K562 (cell line): ENCODE measurements at regions not wholly inside any gene's neighbourhood (a gene's known extent, or its start where the extent isn't known, plus 50 kb on each side); places are given as distances from the start of the nearest gene placed in this dataset.

ENCODE experiments used
- ATAC-seq: fragments of 200-7000 bp; cut with Tn5 transposase; 3 replicates; pipeline ENCODE4 v1.9.1; 2020; ENCODE audit warnings: moderate library complexity
- BruUV-seq: library from RNA; stranded (reverse); fragments of 400-500 nt; replicated peaks from 2 replicates; lab custom pipeline; 2021; lab: Mats Ljungman, UMichigan
- CTCF ChIA-PET: fragments of 300-600 bp; formaldehyde crosslinking; extraction: SDS; loops from one replicate; lab custom pipeline; 2021; ENCODE audit warnings: low intra/inter-chr PET ratio; lab: Yijun Ruan, JAX
- POLR2A ChIA-PET: fragments of 300-600, 350-650 bp; sonication (Branson Sonifier 250); formaldehyde crosslinking; extraction: SDS; loops from one replicate; lab custom pipeline; 2021; ENCODE audit warnings: antibody characterized with exemption, inconsistent platforms; lab: Yijun Ruan, JAX
- DNase-seq, 4 experiments: peaks; one replicate each; pipeline versions ENCODE4 v3.0.0 to v3.0.0-alpha.2; 2011 to 2018; ENCODE audit warnings: low spot score in 3 of 4, mixed read lengths in 3 of 4; ENCODE audit errors: extremely low read depth in 1 of 4
- FAIRE-seq: peaks from 2 replicates; lab custom pipeline; 2011; peaks lifted over from hg19 to GRCh38; lab: Jason Lieb, UNC
- H2AFZ ChIP-seq: 2 replicates; pipeline ENCODE4 v1.6.0; 2011; ENCODE audit warnings: low read depth, low read length, control low read depth, inconsistent platforms
- H3K27ac ChIP-seq: fragments of 200-600 bp; 3 replicates; pipeline ENCODE4 v1.8.0; 2011; ENCODE audit warnings: low read depth, mild to moderate bottlenecking, control low read depth, inconsistent platforms, low read length, moderate library complexity, mixed read lengths; ENCODE audit errors: extremely low read depth
- H3K27me3 ChIP-seq, 2 experiments: fragments of 300-600 bp in 1 of 2; 2 replicates in 1 of 2; 3 replicates in 1 of 2; pipeline versions ENCODE4 v1.6.0 to v1.8.0; 2011; ENCODE audit warnings: inconsistent platforms in 2 of 2, low read length in 2 of 2, mild to moderate bottlenecking in 1 of 2, mixed read lengths in 1 of 2, moderate library complexity in 1 of 2; ENCODE audit not compliant: control insufficient read depth in 2 of 2, insufficient read depth in 2 of 2
- H3K36me3 ChIP-seq: fragments of 300-600 bp; 3 replicates; pipeline ENCODE4 v1.8.0; 2011; ENCODE audit warnings: mild to moderate bottlenecking, low read length, inconsistent platforms; ENCODE audit not compliant: control insufficient read depth, insufficient read depth
- H3K4me1 ChIP-seq, 2 experiments: fragments of 200-600 bp in 1 of 2; replicated peaks in 1 of 2; 2 replicates in 1 of 2; 3 replicates in 1 of 2; pipeline versions ENCODE4 v1.5.1 to v1.8.0; 2011; ENCODE audit warnings: inconsistent platforms in 2 of 2, low read length in 2 of 2, mild to moderate bottlenecking in 1 of 2, mixed read lengths in 1 of 2, moderate library complexity in 1 of 2; ENCODE audit not compliant: control insufficient read depth in 2 of 2, insufficient read depth in 2 of 2
- H3K4me2 ChIP-seq: 2 replicates; pipeline ENCODE4 v1.6.1; 2011; ENCODE audit warnings: low read length, control low read depth, inconsistent platforms, mixed read lengths; ENCODE audit not compliant: insufficient read depth
- H3K4me3 ChIP-seq: fragments of 200-600 bp; sonication (generic), shearing (Covaris generic); 2 replicates; pipeline ENCODE4 v1.5.1; 2016; ENCODE audit warnings: control low read depth, inconsistent platforms
- H3K79me2 ChIP-seq: fragments of 200-600 bp; 3 replicates; pipeline ENCODE4 v1.8.0; 2011; ENCODE audit warnings: low read length, inconsistent platforms; ENCODE audit not compliant: control insufficient read depth, insufficient read depth
- H3K9ac ChIP-seq, 2 experiments: 2 replicates each; pipeline versions ENCODE4 v1.6.0 to v1.6.1; 2011; ENCODE audit warnings: low read depth in 2 of 2, low read length in 2 of 2, control low read depth in 1 of 2, inconsistent platforms in 1 of 2, mild to moderate bottlenecking in 1 of 2, mixed read lengths in 1 of 2; ENCODE audit not compliant: insufficient read depth in 1 of 2
- H3K9me1 ChIP-seq: one replicate; pipeline ENCODE4 v1.6.0; 2011; ENCODE audit warnings: inconsistent platforms, mild to moderate bottlenecking, low read length, moderate library complexity; ENCODE audit not compliant: control insufficient read depth, insufficient read depth
- H3K9me3 ChIP-seq: replicated peaks from 2 replicates; pipeline ENCODE4 v1.5.1; 2011; ENCODE audit warnings: low read depth, low read length, inconsistent platforms; ENCODE audit not compliant: control insufficient read depth, insufficient read depth
- H4K20me1 ChIP-seq: replicated peaks from 2 replicates; pipeline ENCODE4 v1.6.1; 2011; ENCODE audit warnings: low read length, inconsistent platforms, mixed read lengths; ENCODE audit not compliant: control insufficient read depth, insufficient read depth
- ATF6 ChIP-seq: sonication (generic); formaldehyde crosslinking; IDR thresholded peaks from 2 replicates; pipeline ENCODE4 v1.4.0; 2020; ENCODE audit warnings: mild to moderate bottlenecking, missing genetic modification reagents
- CBX8 ChIP-seq: fragments of 200-600 bp; sonication (generic); IDR thresholded peaks from 2 replicates; pipeline ENCODE4 v1.6.1; 2012; ENCODE audit warnings: borderline replicate concordance, mixed run types, low read depth, mild to moderate bottlenecking, moderate library complexity, mixed read lengths, low read length, control low read depth, inconsistent platforms; ENCODE audit not compliant: poor library complexity, severe bottlenecking; ENCODE audit errors: extremely low read depth
- CEBPG ChIP-seq, 3 experiments: fragments of 200-800 bp in 1 of 3; sonication (Bioruptor generic) in 1 of 3; sonication (generic) in 1 of 3; formaldehyde crosslinking in 1 of 3; IDR thresholded peaks in 2 of 3; conservative IDR thresholded peaks in 1 of 3; 2 replicates each; pipeline versions ENCODE4 v1.6.1 to v1.8.0; 2016 to 2022; ENCODE audit warnings: missing compliant biosample characterization in 2 of 3, missing genetic modification characterization in 2 of 3, mild to moderate bottlenecking in 1 of 3, missing genetic modification reagents in 1 of 3
- CSDE1 ChIP-seq, 2 experiments: fragments of 450-650 bp; IDR thresholded peaks; 2 replicates each; pipeline ENCODE4 v1.6.1; 2016; ENCODE audit warnings: mild to moderate bottlenecking in 1 of 2
- CTCFL ChIP-seq: IDR thresholded peaks from 2 replicates; pipeline ENCODE4 v1.6.1; 2011; ENCODE audit warnings: borderline replicate concordance, low read depth, mild to moderate bottlenecking, moderate library complexity, low read length; ENCODE audit not compliant: insufficient read depth, poor library complexity, severe bottlenecking
- ELF1 ChIP-seq: fragments of 200-800 bp; sonication (Bioruptor generic); IDR thresholded peaks from 2 replicates; pipeline ENCODE4 v1.6.1; 2016; ENCODE audit warnings: missing genetic modification characterization, missing compliant biosample characterization
- ETS2 ChIP-seq: IDR thresholded peaks from 2 replicates; pipeline ENCODE4 v1.6.1; 2016; ENCODE audit warnings: borderline replicate concordance, missing genetic modification characterization, mild to moderate bottlenecking, moderate library complexity, missing compliant biosample characterization; ENCODE audit not compliant: poor library complexity, severe bottlenecking
- ID3 ChIP-seq, 2 experiments: fragments of 250-450 bp in 1 of 2; fragments of 450-650 bp in 1 of 2; sonication (Bioruptor Pico) in 1 of 2; IDR thresholded peaks; 2 replicates each; pipeline versions ENCODE4 v1.6.1 to v1.8.0; 2016 to 2021; ENCODE audit warnings: mild to moderate bottlenecking in 2 of 2, moderate library complexity in 2 of 2, missing compliant biosample characterization in 1 of 2, missing genetic modification characterization in 1 of 2
- MCM3 ChIP-seq: fragments of 450-650 bp; IDR thresholded peaks from 2 replicates; pipeline ENCODE4 v1.6.1; 2016
- NCOR1 ChIP-seq: fragments of 450-650 bp; IDR thresholded peaks from 2 replicates; pipeline ENCODE4 v1.6.1; 2016; ENCODE audit warnings: mild to moderate bottlenecking, moderate library complexity
- NFRKB ChIP-seq: fragments of 450-650 bp; IDR thresholded peaks from 2 replicates; pipeline ENCODE4 v1.6.1; 2016; ENCODE audit warnings: low read depth
- SAP30 ChIP-seq: fragments of 200-600 bp; sonication (generic); IDR thresholded peaks from 2 replicates; pipeline ENCODE4 v1.6.1; 2012; ENCODE audit warnings: borderline replicate concordance, low read depth, mild to moderate bottlenecking, moderate library complexity, low read length, control low read depth, inconsistent platforms; ENCODE audit not compliant: insufficient read depth, poor library complexity, severe bottlenecking
- SMAD1 ChIP-seq: fragments of 150-350 bp; IDR thresholded peaks from 2 replicates; pipeline ENCODE4 v1.6.1; 2014; ENCODE audit warnings: low read length, low read depth; ENCODE audit not compliant: partially characterized antibody
- SRF ChIP-seq, 2 experiments: fragments of 250-450, 450-650 bp in 1 of 2; sonication (Bioruptor Pico) in 1 of 2; sonication (generic) in 1 of 2; formaldehyde crosslinking; IDR thresholded peaks; 2 replicates each; pipeline versions ENCODE4 v1.5.0 to v1.5.1; 2020 to 2022; ENCODE audit warnings: mild to moderate bottlenecking in 1 of 2, missing genetic modification reagents in 1 of 2
- ZNF263 ChIP-seq: sonication (generic); formaldehyde crosslinking; IDR thresholded peaks from 2 replicates; pipeline ENCODE4 v1.8.0; 2022; ENCODE audit warnings: mild to moderate bottlenecking, missing genetic modification reagents, borderline replicate concordance
- ZNF79 ChIP-seq: fragments of 250-450 bp; sonication (Bioruptor Pico); IDR thresholded peaks from 2 replicates; pipeline ENCODE4 v1.4.0; 2020; ENCODE audit warnings: low read depth, mild to moderate bottlenecking, moderate library complexity
- ZNF830 ChIP-seq: fragments of 250-450 bp; sonication (Bioruptor Pico); IDR thresholded peaks from 2 replicates; pipeline ENCODE4 v1.5.0; 2021; ENCODE audit warnings: mild to moderate bottlenecking
- WGBS: fragments of 100-300 bp; shearing (Covaris generic); methylation state at CpG from one replicate; pipeline ENCODE4 v1.1.6; 2016; ENCODE audit warnings: low coverage, mixed read lengths; ENCODE audit not compliant: insufficient coverage; ENCODE audit errors: missing lambda C conversion rate; 5-methylcytosine and 5-hydroxymethylcytosine counted together
- in situ Hi-C: fragments of 300-500 bp; cut with MboI; formaldehyde crosslinking; loops from 4 replicates; pipeline ENCODE4 v1.15.0; 2018; ENCODE audit warnings: inconsistent platforms, mixed read lengths
- intact Hi-C: fragments of 100-400 bp; cut with micrococcal nuclease; formaldehyde crosslinking; loops from 2 replicates; pipeline ENCODE4 v1.14.2; 2022

GRCh38 chr1:166304131-166304530 lies 137.3 kb upstream of the FAM78B start (continued):
- no peak for TF ChIP-seq ZNF830 (CRISPR knock-in tag)
- no peak for TF ChIP-seq SAP30
- no peak for TF ChIP-seq CBX8
- TF ChIP-seq SRF (CRISPR knock-in tag; IDR thresholded peaks at IDR 0.05) = no peak
- TF ChIP-seq ID3 (CRISPR knock-in tag; IDR thresholded peaks at IDR 0.05) = no peak
- TF ChIP-seq ID3 (tag; IDR thresholded peaks at IDR 0.05) = no peak

GRCh38 chr1:166305371-166305770 lies 138.6 kb upstream of the FAM78B start:
- H3K9me1 ChIP-seq = no peaks in the 10 kb centered on the region
- no peak for ATAC-seq
- POLR2A ChIA-PET = no interaction called here
- intact Hi-C loops = no loop called here
- peaks cover 4% of the 10 kb centered on the region in 2 experiments; a peak in 2 of 5 replicates for H3K27me3 ChIP-seq
- H3K4me3 ChIP-seq = no peak overlapping the region
- no peaks in the 10 kb centered on the region for H3K36me3 ChIP-seq
- no peaks in the 10 kb centered on the region for H3K9me3 ChIP-seq
- in situ Hi-C loops = no loop called here
- H3K79me2 ChIP-seq = no peaks in the 10 kb centered on the region
- no peaks in the 10 kb centered on the region for H3K4me1 ChIP-seq
- 0% methylated on average over 2 of the region's 2 CpGs for WGBS
- CTCF ChIA-PET = no interaction called here
- no peak overlapping the region for H3K27ac ChIP-seq
- no peak overlapping the region for H3K9ac ChIP-seq
- DNase-seq = no peak
- H4K20me1 ChIP-seq = no peaks in the 10 kb centered on the region
- no peak for FAIRE-seq
- TF ChIP-seq CEBPG (CRISPR knock-in tag; IDR thresholded peaks at IDR 0.05) (no peak), CEBPG (tag; conservative IDR thresholded peaks at IDR 0.05 in 1 of 2, IDR thresholded peaks at IDR 0.05 in 1 of 2) (no peak), ETS2 (tag) (no peak), ELF1 (no peak), CSDE1 (IDR thresholded peaks at IDR 0.05) (no peak), CTCFL (no peak), ZNF79 (no peak), NCOR1 (no peak), SMAD1 (no peak), ATF6 (CRISPR knock-in tag) (no peak), NFRKB (no peak), MCM3 (no peak), ZNF263 (no peak)
- H2AFZ ChIP-seq = no peak overlapping the region
- BruUV-seq = no TSS peak
- no peak overlapping the region for H3K4me2 ChIP-seq
